ENCODE measurements at regions not wholly inside any gene's neighbourhood (a gene's known extent, or its start where the extent isn't known, plus 50 kb on each side); places are given as distances from the start of the nearest gene placed in this dataset.
"Not testable (repeated sequence)": the region's sequence is repeated elsewhere in the genome, so short reads cannot be mapped to it uniquely, and the experiment has no call there.

DNA sequence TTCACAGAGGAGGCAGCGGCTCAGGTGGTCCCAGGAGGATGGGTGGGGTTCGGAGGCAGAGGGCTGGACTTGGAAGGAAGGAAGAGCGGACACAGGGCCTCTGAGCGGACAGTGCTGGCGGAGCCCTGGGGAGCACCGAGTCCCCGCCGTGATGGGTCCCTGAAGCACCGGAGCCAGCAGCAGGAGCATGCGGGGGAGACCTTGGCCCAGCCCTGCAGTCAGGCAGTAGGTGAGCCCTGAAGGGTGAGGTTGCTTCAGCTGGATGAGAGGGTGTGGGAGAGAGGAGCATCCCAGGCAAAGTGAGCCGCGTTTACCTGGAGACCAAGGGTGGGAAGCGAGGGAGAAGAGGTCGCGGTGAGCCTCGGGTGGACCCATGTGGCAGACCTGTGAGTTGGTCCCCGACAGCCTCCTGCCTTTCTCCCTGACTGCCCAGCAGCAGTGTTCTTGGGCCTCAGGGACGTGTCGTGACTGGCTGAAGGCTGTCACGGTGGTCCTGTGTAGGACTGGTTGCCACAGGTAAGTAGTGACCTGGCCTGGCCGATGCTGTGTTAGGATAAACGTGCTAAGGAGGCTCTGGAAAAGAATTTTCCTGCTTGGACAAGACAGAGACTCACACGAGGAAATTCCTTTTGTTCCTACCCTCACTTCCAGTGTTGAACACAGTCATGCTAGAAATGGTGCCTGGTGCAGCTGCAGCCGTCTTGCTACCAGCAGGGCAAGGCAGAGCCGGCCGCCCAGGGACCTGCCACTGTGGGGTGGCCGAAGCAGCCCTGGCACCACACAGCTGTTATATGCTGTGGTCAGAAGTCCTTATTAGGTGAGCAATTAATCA is 73.0 kb downstream of the RRM2 start:
- Histone ChIP-seq H3K4me1 (no peaks in the 10 kb centered on the region), H3K4me3 (no peak overlapping the region), H3K36me3 (no peaks in the 10 kb centered on the region), H3K27me3 (no peaks in the 10 kb centered on the region), H3K27ac (no peak overlapping the region), H3K9me3 (no peaks in the 10 kb centered on the region)
- TF ChIP-seq POLR2A (IDR thresholded peaks at IDR 0.05), result no peak
- TF ChIP-seq, protein P1, sequence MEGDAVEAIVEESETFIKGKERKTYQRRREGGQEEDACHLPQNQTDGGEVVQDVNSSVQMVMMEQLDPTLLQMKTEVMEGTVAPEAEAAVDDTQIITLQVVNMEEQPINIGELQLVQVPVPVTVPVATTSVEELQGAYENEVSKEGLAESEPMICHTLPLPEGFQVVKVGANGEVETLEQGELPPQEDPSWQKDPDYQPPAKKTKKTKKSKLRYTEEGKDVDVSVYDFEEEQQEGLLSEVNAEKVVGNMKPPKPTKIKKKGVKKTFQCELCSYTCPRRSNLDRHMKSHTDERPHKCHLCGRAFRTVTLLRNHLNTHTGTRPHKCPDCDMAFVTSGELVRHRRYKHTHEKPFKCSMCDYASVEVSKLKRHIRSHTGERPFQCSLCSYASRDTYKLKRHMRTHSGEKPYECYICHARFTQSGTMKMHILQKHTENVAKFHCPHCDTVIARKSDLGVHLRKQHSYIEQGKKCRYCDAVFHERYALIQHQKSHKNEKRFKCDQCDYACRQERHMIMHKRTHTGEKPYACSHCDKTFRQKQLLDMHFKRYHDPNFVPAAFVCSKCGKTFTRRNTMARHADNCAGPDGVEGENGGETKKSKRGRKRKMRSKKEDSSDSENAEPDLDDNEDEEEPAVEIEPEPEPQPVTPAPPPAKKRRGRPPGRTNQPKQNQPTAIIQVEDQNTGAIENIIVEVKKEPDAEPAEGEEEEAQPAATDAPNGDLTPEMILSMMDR (IDR thresholded peaks at IDR 0.05), result no peak
- TF ChIP-seq POLR2AphosphoS5 (IDR thresholded peaks at IDR 0.05), result no peak
- TF ChIP-seq EP300 (IDR thresholded peaks at IDR 0.05), result no peak
- WGBS, result 91% methylated on average over 27 of the region's 27 CpGs
- DNase-seq (ENCODE audit: low spot score in 2 of 2), result no peak

DNA sequence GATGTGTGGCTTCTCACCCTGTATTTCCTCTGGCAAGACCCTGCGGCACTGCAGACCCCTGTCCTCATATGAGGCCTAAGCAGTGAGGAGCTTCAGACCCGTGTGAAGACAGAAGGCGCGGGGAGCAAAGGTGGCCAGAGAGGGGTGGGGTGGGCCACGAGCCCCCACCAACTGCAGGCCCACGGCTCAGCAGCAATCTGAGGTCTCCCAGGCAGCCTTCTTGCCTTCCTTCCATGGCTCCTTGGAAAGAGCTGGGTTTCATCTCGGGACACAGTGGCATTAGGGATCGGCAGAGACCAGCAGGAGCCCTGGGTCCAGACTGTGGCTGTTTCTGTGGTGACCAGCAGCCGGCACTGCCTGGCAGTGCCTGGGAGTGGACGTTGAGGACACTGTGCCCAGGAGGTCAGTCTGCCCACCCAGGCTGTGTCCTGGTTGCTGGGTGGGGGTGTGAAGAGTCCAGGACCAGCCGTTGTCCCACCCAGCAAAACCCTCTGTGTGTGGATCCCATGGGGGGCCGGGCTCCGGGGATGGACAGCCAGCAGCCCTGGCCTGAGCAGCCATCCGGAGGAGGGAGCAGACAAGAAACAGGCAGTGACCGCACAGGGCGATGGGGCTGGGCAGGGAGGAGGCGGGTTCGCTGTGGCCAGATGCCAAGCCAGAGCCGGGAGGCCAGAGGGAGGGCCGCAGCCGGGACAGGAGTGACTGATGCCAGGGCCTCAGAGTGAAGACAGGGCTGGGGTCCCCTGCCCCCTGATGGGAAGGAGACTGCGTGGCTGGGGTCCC is 73.8 kb downstream of the RRM2 start:
- 87% methylated on average over 15 of the region's 22 CpGs for WGBS
- H3K4me1 ChIP-seq, result no peaks in the 10 kb centered on the region
- no peaks in the 10 kb centered on the region for H3K9me3 ChIP-seq
- H3K4me3 ChIP-seq, result no peak overlapping the region
- H3K36me3 ChIP-seq, result no peaks in the 10 kb centered on the region
- H3K27me3 ChIP-seq, result no peaks in the 10 kb centered on the region
- TF ChIP-seq POLR2AphosphoS5 (IDR thresholded peaks at IDR 0.05), result no peak
- no peak for TF ChIP-seq POLR2A (IDR thresholded peaks at IDR 0.05)
- TF ChIP-seq, protein P1 (IDR thresholded peaks at IDR 0.05), result no peak
- no peak for TF ChIP-seq EP300 (IDR thresholded peaks at IDR 0.05)
- no peak overlapping the region for H3K27ac ChIP-seq
- DNase-seq (ENCODE audit: low spot score in 2 of 2), result no peak

DNA sequence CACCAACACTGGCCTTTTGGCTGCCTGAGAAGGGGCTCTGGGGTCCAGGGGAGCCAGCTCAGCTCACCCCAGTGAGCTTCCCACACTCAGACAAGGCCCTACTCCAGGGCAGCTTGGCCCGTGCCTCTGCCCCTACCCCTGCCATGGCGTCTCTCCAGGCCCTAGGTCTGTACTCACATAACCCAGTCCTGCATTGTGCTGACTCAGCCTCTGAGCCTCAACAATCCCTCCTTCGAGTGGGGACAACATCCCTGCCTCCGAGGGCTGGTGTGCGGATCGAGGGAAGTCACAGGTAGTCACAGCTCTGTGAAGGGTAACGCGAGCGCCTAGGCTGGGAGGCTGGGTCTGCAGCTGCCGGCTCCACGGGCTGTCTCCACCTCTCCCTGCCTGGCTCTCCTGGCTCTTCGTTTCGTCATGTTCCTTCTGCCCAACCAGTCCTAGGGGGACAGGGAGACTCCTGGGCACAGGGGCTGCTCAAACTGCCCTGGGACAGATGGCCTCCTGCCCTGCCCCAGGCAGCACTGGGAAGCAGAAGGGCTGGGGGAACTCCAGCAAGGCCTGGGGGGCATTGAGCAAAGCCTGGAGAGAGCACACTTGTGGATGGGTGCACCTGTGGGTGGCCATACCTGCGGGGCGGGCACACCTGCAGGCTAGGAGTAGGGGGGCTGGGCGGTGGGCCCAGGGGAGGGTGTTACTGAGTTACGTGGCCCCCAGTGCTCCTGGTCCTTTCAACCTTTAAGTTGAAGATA is 74.6 kb downstream of the RRM2 start:
- no peak for DNase-seq (ENCODE audit: low spot score in 2 of 2)
- Histone ChIP-seq H3K27me3 (no peaks in the 10 kb centered on the region), H3K4me3 (no peak overlapping the region), H3K9me3 (no peaks in the 10 kb centered on the region), H3K36me3 (no peaks in the 10 kb centered on the region), H3K27ac (no peak overlapping the region), H3K4me1 (no peaks in the 10 kb centered on the region)
- 95% methylated on average over 16 of the region's 17 CpGs for WGBS
- TF ChIP-seq EP300 (IDR thresholded peaks at IDR 0.05) (no peak), POLR2AphosphoS5 (IDR thresholded peaks at IDR 0.05) (no peak), POLR2A (IDR thresholded peaks at IDR 0.05) (no peak)
- TF ChIP-seq, protein P1 (IDR thresholded peaks at IDR 0.05), result no peak

DNA sequence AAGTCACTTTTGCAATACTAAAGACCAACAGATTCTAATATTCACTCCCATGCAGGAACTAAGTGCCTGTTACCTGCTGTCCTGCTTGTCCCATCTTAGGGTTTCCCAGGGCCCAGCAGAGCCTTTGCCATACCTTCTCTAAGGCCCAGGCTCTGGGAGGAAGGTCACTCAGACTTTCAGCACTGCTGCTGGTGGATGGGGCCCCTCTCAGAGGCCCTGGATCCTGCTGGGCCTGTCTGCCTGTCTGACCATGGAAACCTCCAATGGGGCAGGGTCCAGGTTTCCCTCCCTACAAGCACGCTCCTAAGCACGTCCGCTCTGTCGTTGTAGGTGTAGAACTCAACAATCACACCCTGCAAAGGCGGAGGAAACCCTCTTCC is 75.1 kb downstream of the RRM2 start:
- H3K27ac ChIP-seq, result no peak overlapping the region
- no peak overlapping the region for H3K4me3 ChIP-seq
- no peak for TF ChIP-seq POLR2A (IDR thresholded peaks at IDR 0.05)
- no peak for TF ChIP-seq POLR2AphosphoS5 (IDR thresholded peaks at IDR 0.05)
- TF ChIP-seq EP300 (IDR thresholded peaks at IDR 0.05), result no peak
- TF ChIP-seq, protein P1 (IDR thresholded peaks at IDR 0.05), result no peak
- H3K4me1 ChIP-seq, result no peaks in the 10 kb centered on the region
- H3K36me3 ChIP-seq, result no peaks in the 10 kb centered on the region
- H3K9me3 ChIP-seq, result no peaks in the 10 kb centered on the region
- 98% methylated on average over 5 of the region's 5 CpGs for WGBS
- no peaks in the 10 kb centered on the region for H3K27me3 ChIP-seq
- DNase-seq (ENCODE audit: low spot score in 2 of 2), result no peak

DNA sequence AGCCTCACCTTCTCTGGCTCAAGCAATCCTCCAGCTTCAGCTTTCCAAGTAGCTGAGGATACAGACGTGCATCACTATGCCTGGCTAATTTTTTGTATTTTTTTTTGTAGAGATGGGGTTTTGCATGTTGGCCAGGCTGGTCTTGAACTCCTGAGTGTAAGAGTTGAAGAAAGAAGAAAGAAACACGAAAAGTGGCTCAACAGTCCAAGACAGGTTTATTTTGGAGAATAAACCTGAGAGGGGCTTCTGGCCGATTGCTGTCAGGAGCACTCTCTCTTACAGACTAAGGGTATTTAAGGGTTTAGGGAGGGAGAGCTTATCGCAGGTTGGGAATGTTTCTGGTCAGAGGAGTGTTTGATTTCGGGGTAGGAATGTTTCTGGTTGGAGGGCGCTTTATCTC is 75.9 kb downstream of the RRM2 start:
- not testable (repeated sequence) for DNase-seq (ENCODE audit: low spot score in 2 of 2); H3K27ac ChIP-seq; H3K4me1 ChIP-seq; H3K27me3 ChIP-seq; H3K4me3 ChIP-seq; H3K36me3 ChIP-seq; H3K9me3 ChIP-seq
- WGBS, result 90% methylated on average over 6 of the region's 6 CpGs
